HG03575 (cell line): ENCODE measurements at regions not wholly inside any gene's neighbourhood (a gene's known extent, or its start where the extent isn't known, plus 50 kb on each side); places are given as distances from the start of the nearest gene placed in this dataset.
"Not testable (repeated sequence)": the region's sequence is repeated elsewhere in the genome, so short reads cannot be mapped to it uniquely, and the experiment has no call there.

Source experiments
- ATAC-seq: cut with Tn5 transposase; IDR thresholded peaks from one replicate; pipeline ENCODE4 v1.9.1; 2021; ENCODE audit not compliant: unreplicated experiment, insufficient number of reproducible peaks, low FRiP score; ENCODE audit errors: extremely low read depth

DNA sequence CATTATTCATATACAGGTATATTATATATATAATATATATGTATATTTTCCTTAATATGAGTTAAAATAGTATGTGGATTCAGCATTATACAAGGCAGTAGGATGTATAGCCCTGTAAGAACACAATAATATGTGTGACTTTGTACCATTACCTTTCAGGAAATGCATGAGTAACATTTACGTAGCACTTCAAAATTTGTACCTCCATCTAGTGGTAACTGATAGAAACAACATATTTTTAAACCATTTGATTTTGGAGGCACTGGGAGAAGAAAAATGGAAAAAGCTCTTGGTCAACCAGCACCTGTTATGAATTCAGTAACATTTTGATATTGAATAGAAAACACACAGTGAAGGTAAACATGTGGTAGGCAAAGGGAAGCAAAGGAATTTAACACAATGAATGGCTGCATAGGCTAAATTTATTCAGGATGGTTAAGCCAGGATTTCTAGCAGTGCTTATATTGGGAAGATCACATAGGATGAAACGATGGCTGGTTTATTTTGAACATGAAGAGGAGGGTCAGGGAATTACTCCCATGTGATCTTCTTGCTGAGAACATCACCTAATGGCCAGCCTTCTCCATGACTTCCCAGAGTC lies 565.5 kb downstream of the CCDC85A start:
- no peak for ATAC-seq

GRCh38 chr2:56753182-56753581 lies 569.4 kb downstream of the CCDC85A start:
- ATAC-seq, result no peak

GRCh38 chr2:56754066-56754615 lies 570.4 kb downstream of the CCDC85A start:
- no peak for ATAC-seq

GRCh38 chr2:56754627-56755026 lies 570.8 kb downstream of the CCDC85A start:
- ATAC-seq, result no peak

DNA sequence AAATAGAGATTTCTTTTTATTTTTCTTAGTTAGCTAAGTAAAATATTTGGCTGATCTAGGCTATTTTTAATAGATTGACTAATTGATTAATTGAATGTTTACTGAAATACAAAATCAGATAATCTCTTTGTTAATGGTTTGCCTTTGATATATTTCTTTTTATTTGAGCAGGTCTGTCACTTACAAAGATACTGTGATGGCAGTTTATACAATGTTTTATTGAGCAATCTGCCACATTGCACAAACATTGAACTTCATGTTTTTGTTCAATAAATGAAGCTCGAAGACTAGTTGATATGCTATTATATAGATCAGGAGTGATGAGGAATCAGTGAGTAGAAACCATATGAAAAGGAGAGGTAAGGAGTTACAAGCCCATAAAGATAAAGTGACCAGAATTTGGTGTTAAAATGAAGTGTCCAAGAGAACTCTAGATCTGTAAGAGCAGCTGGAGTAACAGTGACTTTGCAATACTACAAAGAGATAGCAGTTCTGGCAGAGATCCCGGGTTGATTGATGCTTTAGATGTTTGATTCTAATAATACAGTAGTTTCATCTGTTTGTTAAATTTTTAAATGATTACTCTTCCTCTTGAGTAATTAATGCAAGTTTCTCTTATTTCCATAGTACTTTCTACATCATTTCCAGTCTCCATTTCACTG lies 574.2 kb downstream of the CCDC85A start:
- no peak for ATAC-seq

- ATAC-seq, result no peak
Measured at GRCh38 chr2:56763683-56764082, 579.9 kb downstream of the CCDC85A start.

- no peak for ATAC-seq
Measured at GRCh38 chr2:56768973-56769372, 585.2 kb downstream of the CCDC85A start.

DNA sequence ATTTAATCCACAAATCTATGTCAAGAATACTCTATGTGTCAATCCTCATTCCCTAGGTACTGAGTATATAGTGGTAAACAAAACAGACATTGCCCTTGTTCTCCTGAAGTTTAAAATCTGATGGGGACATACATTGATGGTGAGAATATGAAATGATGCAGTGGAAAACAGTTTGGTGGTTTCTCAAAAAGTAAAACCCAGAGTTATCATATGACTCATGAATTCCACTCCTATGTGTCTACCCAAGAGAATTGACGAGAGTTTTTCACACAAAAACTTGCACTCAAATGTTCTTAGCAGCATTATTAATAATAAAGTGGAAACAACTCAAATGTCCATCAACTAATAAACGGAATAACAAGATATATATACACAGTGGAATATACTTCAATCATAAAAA lies 586.7 kb downstream of the CCDC85A start:
- no peak for ATAC-seq

DNA sequence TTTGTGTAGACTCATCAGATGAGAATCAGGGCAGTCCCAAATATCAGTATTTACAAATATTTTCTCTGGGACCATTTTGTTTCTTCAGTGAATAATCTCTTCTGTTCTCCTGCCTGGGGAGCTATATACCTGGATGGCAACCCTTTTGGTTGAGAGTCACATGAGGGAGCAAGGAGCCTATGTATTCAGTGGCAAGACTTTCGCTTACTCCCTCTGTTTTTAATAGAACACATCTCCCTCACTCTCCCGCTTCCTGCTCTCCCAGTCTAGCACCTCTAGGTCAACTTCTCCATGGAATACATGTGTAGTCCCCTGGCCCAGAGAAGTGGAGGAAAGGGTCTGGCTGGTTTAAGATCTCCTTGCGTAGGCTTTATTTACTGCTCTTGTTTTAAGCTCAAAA lies 600.3 kb downstream of the CCDC85A start:
- ATAC-seq, result no peak

- ATAC-seq, result no peak
Measured at GRCh38 chr2:56801214-56801613, 617.4 kb downstream of the CCDC85A start.

GRCh38 chr2:56801770-56802169 lies 618.0 kb downstream of the CCDC85A start:
- no peak for ATAC-seq

DNA sequence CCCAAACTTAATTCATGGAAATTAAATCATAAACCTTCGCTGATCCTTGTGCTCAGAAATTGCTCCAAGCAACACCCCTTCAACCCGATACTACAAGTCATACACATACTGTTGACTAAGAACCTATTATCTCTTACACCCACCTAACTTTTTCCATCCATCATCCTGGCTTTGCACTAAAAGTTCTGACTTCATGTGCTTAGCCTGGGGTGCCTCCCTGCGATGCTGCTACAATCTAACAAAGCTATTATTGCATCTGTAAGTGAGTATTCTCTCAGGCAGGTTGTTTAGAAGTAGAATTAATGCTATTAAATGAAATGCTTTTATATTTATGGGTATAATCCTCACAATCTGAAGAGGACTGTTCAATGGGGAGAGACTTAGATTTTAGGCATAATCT lies 619.8 kb downstream of the CCDC85A start:
- no peak for ATAC-seq

DNA sequence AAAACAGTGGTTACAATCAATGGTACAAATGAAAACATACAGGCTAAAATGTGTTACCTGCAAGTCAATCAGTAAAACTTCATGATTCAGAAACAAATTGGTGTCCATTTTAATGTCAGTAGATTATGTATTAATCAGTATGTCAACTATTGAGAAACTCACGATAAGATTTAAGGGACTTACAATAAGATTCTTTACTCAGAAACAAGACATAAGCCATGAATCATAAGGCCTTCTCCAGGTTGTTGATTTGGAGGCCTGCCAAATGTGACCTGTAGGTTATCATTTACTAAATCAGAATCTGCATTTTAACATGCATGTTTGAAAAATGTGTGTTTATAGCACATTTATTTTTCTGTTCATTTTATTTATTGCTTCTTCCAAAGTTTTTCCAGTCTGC lies 623.1 kb downstream of the CCDC85A start:
- no peak for ATAC-seq

GRCh38 chr2:56807861-56808260 lies 624.1 kb downstream of the CCDC85A start:
- ATAC-seq, result no peak

- no peak for ATAC-seq
Measured at GRCh38 chr2:56811401-56811800, 627.6 kb downstream of the CCDC85A start.

GRCh38 chr2:56812432-56812831 lies 628.6 kb downstream of the CCDC85A start:
- no peak for ATAC-seq

GRCh38 chr2:56813490-56813889 lies 629.7 kb downstream of the CCDC85A start:
- no peak for ATAC-seq

GRCh38 chr2:56816666-56817065 lies 632.9 kb downstream of the CCDC85A start:
- no peak for ATAC-seq

DNA sequence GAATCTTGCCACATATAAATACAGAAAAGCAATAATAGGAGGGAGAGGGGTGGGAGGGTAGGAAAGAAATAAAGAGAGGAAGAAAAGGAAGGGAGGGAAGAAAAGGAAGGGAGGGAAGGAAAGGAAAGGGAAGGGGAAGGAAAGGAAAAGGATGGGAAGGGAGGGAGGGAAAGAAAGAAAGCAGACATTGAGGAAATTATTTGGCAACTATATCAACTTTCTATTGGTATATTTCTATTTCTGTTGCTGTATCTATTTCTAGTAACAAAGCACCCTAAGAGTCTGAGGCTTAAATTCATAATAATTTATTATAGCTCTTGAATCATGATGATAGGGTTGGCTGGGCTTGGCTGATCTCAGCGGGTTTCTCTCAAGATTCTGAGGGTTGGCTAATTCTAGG lies 648.0 kb downstream of the CCDC85A start:
- ATAC-seq, result no peak

GRCh38 chr2:56834686-56835085 lies 650.9 kb downstream of the CCDC85A start:
- no peak for ATAC-seq

- not testable (repeated sequence) for ATAC-seq
Measured at GRCh38 chr2:56840009-56840408, 656.2 kb downstream of the CCDC85A start.
